ENCODE measurements at regions not wholly inside any gene's neighbourhood (a gene's known extent, or its start where the extent isn't known, plus 50 kb on each side); places are given as distances from the start of the nearest gene placed in this dataset.
A peak's percentile ranks its signal among the peaks of the same experiment; 100 is the strongest.
"Not testable (repeated sequence)": the region's sequence is repeated elsewhere in the genome, so short reads cannot be mapped to it uniquely, and the experiment has no call there.

DNA sequence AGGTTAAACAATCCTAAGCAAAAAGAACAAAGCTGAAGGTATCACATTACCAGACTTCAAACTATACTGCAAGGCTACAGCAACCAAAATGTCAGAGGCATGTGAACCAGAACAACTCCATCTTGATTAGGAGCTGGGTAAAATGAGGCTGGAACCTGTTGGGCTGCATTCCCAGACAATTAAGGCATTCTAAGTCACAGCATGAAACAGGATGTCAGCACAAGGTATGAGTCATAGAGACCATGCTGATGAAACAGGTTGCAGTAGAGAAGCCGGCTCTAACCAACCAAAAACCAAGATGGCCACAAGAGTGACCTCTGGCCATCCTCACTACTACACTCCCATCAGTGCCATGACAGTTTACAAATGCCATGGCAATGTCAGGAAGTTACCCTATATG, 252.0 kb downstream of the RASEF start:
- H3K4me2 ChIP-seq = no peak overlapping the region
- TF ChIP-seq Cebpa-rat (IDR thresholded peaks at IDR 0.05) = no peak
- no peaks in the 10 kb centered on the region for H3K4me1 ChIP-seq
- H3K9ac ChIP-seq = no peak overlapping the region
- no peaks in the 10 kb centered on the region for H3K36me3 ChIP-seq
- H3K9me3 ChIP-seq = no peaks in the 10 kb centered on the region
- no peak overlapping the region for H3K4me3 ChIP-seq
- no peak overlapping the region for H3K27ac ChIP-seq
- H4K20me1 ChIP-seq = no peaks in the 10 kb centered on the region
- no peaks in the 10 kb centered on the region for H3K27me3 ChIP-seq

DNA sequence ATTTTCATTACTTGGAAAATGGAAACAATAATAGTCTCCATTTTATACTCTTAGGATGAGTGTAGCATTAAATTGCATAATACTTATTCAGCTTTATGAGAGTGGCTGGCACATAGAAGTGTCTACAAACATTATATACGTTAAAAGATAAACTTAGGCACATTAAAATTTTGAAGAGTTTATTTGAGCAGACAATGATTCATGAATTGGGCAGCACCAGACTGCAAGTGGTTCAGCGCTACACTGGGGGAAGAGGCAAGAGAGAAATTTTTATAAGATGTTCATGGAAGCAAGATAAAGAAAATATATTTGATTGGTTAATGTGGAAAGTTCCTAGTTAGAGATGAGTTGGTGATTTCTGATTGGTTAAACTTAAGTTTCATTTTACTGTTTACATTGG, 243.7 kb downstream of the RASEF start:
- no peak for TF ChIP-seq Cebpa-rat (IDR thresholded peaks at IDR 0.05)
- H3K27me3 ChIP-seq = no peaks in the 10 kb centered on the region
- no peak overlapping the region for H3K9ac ChIP-seq
- no peaks in the 10 kb centered on the region for H4K20me1 ChIP-seq
- H3K27ac ChIP-seq = no peak overlapping the region
- H3K9me3 ChIP-seq = peaks cover 6% of the 10 kb centered on the region; the same call in 1 of the 2 replicates
- H3K4me2 ChIP-seq = no peak overlapping the region
- H3K36me3 ChIP-seq = no peaks in the 10 kb centered on the region
- H3K4me3 ChIP-seq = no peak overlapping the region
- H3K4me1 ChIP-seq = peaks cover 16% of the 10 kb centered on the region

DNA sequence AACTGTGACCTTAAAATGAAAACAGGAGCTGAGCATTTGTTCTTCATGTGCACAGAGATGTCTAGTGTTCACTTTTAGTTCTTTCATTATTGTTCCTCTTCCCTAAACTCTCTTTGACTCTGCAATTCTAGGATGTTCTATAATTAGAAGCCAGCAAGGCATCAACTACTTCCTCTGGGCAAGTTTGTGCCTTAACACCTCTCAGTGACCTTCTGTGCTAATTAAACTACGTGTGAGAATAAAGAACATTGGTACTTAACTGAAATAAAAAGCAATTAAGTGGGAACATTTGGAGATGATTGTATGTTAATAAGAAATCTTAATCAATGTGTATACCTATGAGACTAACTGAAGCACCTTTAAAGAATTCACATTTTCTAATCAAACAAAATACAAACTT, 242.8 kb downstream of the RASEF start:
- Histone ChIP-seq H4K20me1 (no peaks in the 10 kb centered on the region), H3K36me3 (no peaks in the 10 kb centered on the region), H3K4me3 (no peak overlapping the region), H3K9me3 (peaks cover 6% of the 10 kb centered on the region; the same call in 1 of the 2 replicates), H3K27me3 (no peaks in the 10 kb centered on the region), H3K4me1 (peaks cover 16% of the 10 kb centered on the region), H3K27ac (no peak overlapping the region), H3K9ac (no peak overlapping the region), H3K4me2 (peak overlapping the region; percentile 25)
- no peak for TF ChIP-seq Cebpa-rat (IDR thresholded peaks at IDR 0.05)

- H3K4me2 ChIP-seq = no peak overlapping the region
- H3K9me3 ChIP-seq = 0 out of 2 replicates have a peak, but pooled peaks cover 3% of the 10 kb centered on the region
- no peaks in the 10 kb centered on the region for H4K20me1 ChIP-seq
- H3K27me3 ChIP-seq = no peaks in the 10 kb centered on the region
- H3K4me1 ChIP-seq = no peaks in the 10 kb centered on the region
- no peak overlapping the region for H3K27ac ChIP-seq
- no peak overlapping the region for H3K9ac ChIP-seq
- no peak for TF ChIP-seq Cebpa-rat (IDR thresholded peaks at IDR 0.05)
- no peak overlapping the region for H3K4me3 ChIP-seq
- no peaks in the 10 kb centered on the region for H3K36me3 ChIP-seq
Measured at GRCh38 chr9:82829818-82830217, 233.1 kb downstream of the RASEF start.

GRCh38 chr9:82865524-82865923, 197.4 kb downstream of the RASEF start:
- TF ChIP-seq Cebpa-rat (IDR thresholded peaks at IDR 0.05) = no peak
- Histone ChIP-seq H3K4me1 (no peaks in the 10 kb centered on the region), H3K27me3 (no peaks in the 10 kb centered on the region), H3K36me3 (no peaks in the 10 kb centered on the region), H3K4me3 (no peak overlapping the region), H3K9ac (no peak overlapping the region), H3K9me3 (no peaks in the 10 kb centered on the region), H3K4me2 (no peak overlapping the region), H3K27ac (no peak overlapping the region), H4K20me1 (no peaks in the 10 kb centered on the region)

GRCh38 chr9:82880336-82881050, 182.4 kb downstream of the RASEF start:
- Histone ChIP-seq H3K9me3 (0 out of 2 replicates have a peak, but pooled peaks cover under 1% of the 10 kb centered on the region), H3K4me3 (no peak overlapping the region), H3K9ac (no peak overlapping the region), H3K4me2 (no peak overlapping the region), H3K4me1 (peaks cover 5% of the 10 kb centered on the region; the same call in 1 of the 2 replicates), H3K36me3 (no peaks in the 10 kb centered on the region), H3K27me3 (no peaks in the 10 kb centered on the region), H3K27ac (no peak overlapping the region), H4K20me1 (no peaks in the 10 kb centered on the region)
- TF ChIP-seq Cebpa-rat (IDR thresholded peaks at IDR 0.05) = no peak

GRCh38 chr9:82882138-82882537, 180.8 kb downstream of the RASEF start:
- Histone ChIP-seq H3K4me2 (no peak overlapping the region), H3K9me3 (no peaks in the 10 kb centered on the region), H3K36me3 (no peaks in the 10 kb centered on the region), H3K4me1 (peaks cover 5% of the 10 kb centered on the region; the same call in 1 of the 2 replicates), H3K27me3 (no peaks in the 10 kb centered on the region), H4K20me1 (no peaks in the 10 kb centered on the region), H3K9ac (no peak overlapping the region), H3K4me3 (no peak overlapping the region), H3K27ac (no peak overlapping the region)
- no peak for TF ChIP-seq Cebpa-rat (IDR thresholded peaks at IDR 0.05)

DNA sequence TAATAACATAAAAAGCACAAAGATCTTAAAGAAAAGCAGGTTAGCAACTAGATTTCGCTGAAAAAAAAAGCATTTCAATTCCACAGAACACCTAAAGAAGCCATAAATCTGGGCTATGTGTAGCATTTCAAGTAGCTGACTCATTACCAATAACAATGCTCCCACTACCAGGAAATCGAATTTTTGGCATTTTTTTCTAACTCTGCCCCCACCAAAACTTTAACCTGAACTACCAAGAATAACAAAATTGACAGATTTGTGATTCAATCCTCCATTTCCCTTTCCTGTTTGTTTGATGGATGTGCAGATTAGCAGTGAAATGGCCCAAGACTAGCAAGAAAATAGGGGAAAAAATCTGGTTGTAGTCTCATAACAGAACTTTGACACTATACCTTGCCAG, 180.2 kb downstream of the RASEF start:
- Histone ChIP-seq H4K20me1 (no peaks in the 10 kb centered on the region), H3K9ac (no peak overlapping the region), H3K4me2 (no peak overlapping the region), H3K27me3 (no peaks in the 10 kb centered on the region), H3K36me3 (no peaks in the 10 kb centered on the region), H3K9me3 (no peaks in the 10 kb centered on the region), H3K4me1 (peaks cover 5% of the 10 kb centered on the region; the same call in 1 of the 2 replicates), H3K4me3 (no peak overlapping the region), H3K27ac (no peak overlapping the region)
- no peak for TF ChIP-seq Cebpa-rat (IDR thresholded peaks at IDR 0.05)

- Histone ChIP-seq H3K36me3 (no peaks in the 10 kb centered on the region), H3K4me1 (no peaks in the 10 kb centered on the region), H3K9me3 (no peaks in the 10 kb centered on the region), H4K20me1 (no peaks in the 10 kb centered on the region), H3K4me3 (no peak overlapping the region), H3K27me3 (no peaks in the 10 kb centered on the region), H3K4me2 (no peak overlapping the region), H3K9ac (no peak overlapping the region), H3K27ac (no peak overlapping the region)
- TF ChIP-seq Cebpa-rat (IDR thresholded peaks at IDR 0.05) = no peak
Measured at GRCh38 chr9:82883436-82883835, 179.5 kb downstream of the RASEF start.

- not testable (repeated sequence) for H3K4me3 ChIP-seq, H3K9me3 ChIP-seq, H3K4me2 ChIP-seq, H3K9ac ChIP-seq, H3K27ac ChIP-seq, H3K36me3 ChIP-seq, H4K20me1 ChIP-seq, H3K27me3 ChIP-seq, H3K4me1 ChIP-seq
Measured at GRCh38 chr9:82883974-82884373, 179.0 kb downstream of the RASEF start.

- Histone ChIP-seq H3K9ac (no peak overlapping the region), H4K20me1 (no peaks in the 10 kb centered on the region), H3K9me3 (no peaks in the 10 kb centered on the region), H3K4me3 (no peak overlapping the region), H3K27me3 (no peaks in the 10 kb centered on the region), H3K27ac (no peak overlapping the region), H3K4me2 (no peak overlapping the region), H3K4me1 (peaks cover 8% of the 10 kb centered on the region; the same call in 1 of the 2 replicates), H3K36me3 (no peaks in the 10 kb centered on the region)
- no peak for TF ChIP-seq Cebpa-rat (IDR thresholded peaks at IDR 0.05)
Measured at GRCh38 chr9:82890401-82890800, 172.5 kb downstream of the RASEF start.

All from BLaER1 (cell line).